HUDEP-2 (cell line): ENCODE measurements at regions not wholly inside any gene's neighbourhood (a gene's known extent, or its start where the extent isn't known, plus 50 kb on each side); places are given as distances from the start of the nearest gene placed in this dataset.
"Not testable (repeated sequence)": the region's sequence is repeated elsewhere in the genome, so short reads cannot be mapped to it uniquely, and the experiment has no call there.

ENCODE experiments used
- DNase-seq, 76 experiments: peaks; one replicate each; lab custom pipeline; 2025; ENCODE audit not compliant: unreplicated experiment in 76 of 76; lab: John Stamatoyannopoulos, UW

- DNase-seq, result no peak
These were observed 2306.2 kb upstream of the ACO1 start for GRCh38 chr9:30078195-30078594.

- no peak for DNase-seq
These were observed 2295.0 kb upstream of the ACO1 start for GRCh38 chr9:30089428-30089827.

GRCh38 chr9:30103647-30104394, 2280.6 kb upstream of the ACO1 start:
- no peak for DNase-seq

- not testable (repeated sequence) for DNase-seq
These were observed 2277.3 kb upstream of the ACO1 start for GRCh38 chr9:30107134-30107533.

- no peak for DNase-seq
These were observed 2267.7 kb upstream of the ACO1 start for GRCh38 chr9:30116673-30117217.

GRCh38 chr9:30120666-30121065, 2263.8 kb upstream of the ACO1 start:
- no peak for DNase-seq

GRCh38 chr9:30121611-30122010, 2262.8 kb upstream of the ACO1 start:
- no peak for DNase-seq

- DNase-seq, result no peak
These were observed 2258.6 kb upstream of the ACO1 start for GRCh38 chr9:30125881-30126280.

- no peak for DNase-seq
These were observed 2257.1 kb upstream of the ACO1 start for GRCh38 chr9:30127371-30127770.

- DNase-seq, result no peak
These were observed 2244.0 kb upstream of the ACO1 start for GRCh38 chr9:30140407-30140806.

GRCh38 chr9:30160570-30160969, 2223.9 kb upstream of the ACO1 start:
- DNase-seq, result no peak

GRCh38 chr9:30172206-30172605, 2212.2 kb upstream of the ACO1 start:
- DNase-seq, result no peak

GRCh38 chr9:30178610-30179009, 2205.8 kb upstream of the ACO1 start:
- DNase-seq, result no peak

GRCh38 chr9:30193421-30193820, 2191.0 kb upstream of the ACO1 start:
- no peak for DNase-seq

GRCh38 chr9:30196941-30197340, 2187.5 kb upstream of the ACO1 start:
- DNase-seq, result no peak

- no peak for DNase-seq
These were observed 2187.0 kb upstream of the ACO1 start for GRCh38 chr9:30197453-30197852.

- DNase-seq, result no peak
These were observed 2186.5 kb upstream of the ACO1 start for GRCh38 chr9:30197954-30198353.

- DNase-seq, result no peak
These were observed 2185.8 kb upstream of the ACO1 start for GRCh38 chr9:30198463-30199309.

GRCh38 chr9:30201024-30201423, 2183.4 kb upstream of the ACO1 start:
- no peak for DNase-seq

- DNase-seq, result no peak
These were observed 2149.4 kb upstream of the ACO1 start for GRCh38 chr9:30235068-30235467.

GRCh38 chr9:30235564-30235963, 2148.9 kb upstream of the ACO1 start:
- no peak for DNase-seq

- no peak for DNase-seq
These were observed 2144.6 kb upstream of the ACO1 start for GRCh38 chr9:30239878-30240277.
